Breast epithelium (tissue), 3 donors: ENCODE measurements at regions not wholly inside any gene's neighbourhood (a gene's known extent, or its start where the extent isn't known, plus 50 kb on each side); places are given as distances from the start of the nearest gene placed in this dataset.

Source experiments
- POLR2A ChIP-seq: fragments of 450-650 bp; IDR thresholded peaks from one replicate; pipeline ENCODE4 v1.6.1; 2016; ENCODE audit warnings: antibody characterized with exemption, mild to moderate bottlenecking, moderate library complexity
- POLR2AphosphoS5 ChIP-seq, 3 donors: sonication (generic); formaldehyde crosslinking; IDR thresholded peaks; one replicate each; pipeline ENCODE4 v1.6.1; 2017; ENCODE audit warnings: antibody characterized with exemption in 3 of 3
- TF ChIP-seq, protein P1 (sequence below), 3 donors: fragments of 450-650 bp; IDR thresholded peaks; one replicate each; pipeline ENCODE4 v1.5.1; 2016 to 2017; ENCODE audit warnings: antibody characterized with exemption in 3 of 3, mild to moderate bottlenecking in 3 of 3, moderate library complexity in 3 of 3

DNA sequence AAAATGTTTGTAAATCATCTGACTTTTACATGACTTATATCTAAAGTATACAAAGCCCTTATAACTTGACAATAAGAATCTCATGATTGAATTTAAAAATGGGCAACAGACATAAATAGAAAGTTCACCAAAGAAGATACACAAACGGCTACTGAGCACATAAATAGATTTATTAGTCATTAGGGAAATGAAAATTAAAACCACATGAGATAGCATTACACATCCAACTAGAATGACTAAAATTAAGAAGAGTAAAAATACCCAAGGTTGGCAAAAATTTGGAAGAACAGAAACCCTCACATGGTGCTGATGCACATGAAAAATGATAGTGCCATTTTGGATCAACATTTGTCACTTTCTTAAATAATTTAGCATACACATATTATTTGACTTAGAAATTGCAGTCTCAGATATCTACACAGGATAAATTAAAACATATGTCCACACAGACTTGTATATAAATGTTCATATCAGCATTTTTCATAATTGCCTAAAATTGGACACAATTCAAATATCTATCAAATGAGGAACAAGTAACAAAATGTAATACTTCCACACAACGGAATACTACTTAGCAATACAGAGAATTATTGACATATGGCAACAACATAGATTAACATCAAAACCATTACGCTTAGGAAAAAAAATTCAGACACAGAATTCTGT, 359.1 kb upstream of the DAB2 start:
- TF ChIP-seq, protein P1, sequence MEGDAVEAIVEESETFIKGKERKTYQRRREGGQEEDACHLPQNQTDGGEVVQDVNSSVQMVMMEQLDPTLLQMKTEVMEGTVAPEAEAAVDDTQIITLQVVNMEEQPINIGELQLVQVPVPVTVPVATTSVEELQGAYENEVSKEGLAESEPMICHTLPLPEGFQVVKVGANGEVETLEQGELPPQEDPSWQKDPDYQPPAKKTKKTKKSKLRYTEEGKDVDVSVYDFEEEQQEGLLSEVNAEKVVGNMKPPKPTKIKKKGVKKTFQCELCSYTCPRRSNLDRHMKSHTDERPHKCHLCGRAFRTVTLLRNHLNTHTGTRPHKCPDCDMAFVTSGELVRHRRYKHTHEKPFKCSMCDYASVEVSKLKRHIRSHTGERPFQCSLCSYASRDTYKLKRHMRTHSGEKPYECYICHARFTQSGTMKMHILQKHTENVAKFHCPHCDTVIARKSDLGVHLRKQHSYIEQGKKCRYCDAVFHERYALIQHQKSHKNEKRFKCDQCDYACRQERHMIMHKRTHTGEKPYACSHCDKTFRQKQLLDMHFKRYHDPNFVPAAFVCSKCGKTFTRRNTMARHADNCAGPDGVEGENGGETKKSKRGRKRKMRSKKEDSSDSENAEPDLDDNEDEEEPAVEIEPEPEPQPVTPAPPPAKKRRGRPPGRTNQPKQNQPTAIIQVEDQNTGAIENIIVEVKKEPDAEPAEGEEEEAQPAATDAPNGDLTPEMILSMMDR (IDR thresholded peaks at IDR 0.05): no peak
- no peak for TF ChIP-seq POLR2A
- TF ChIP-seq POLR2AphosphoS5 (IDR thresholded peaks at IDR 0.05): no peak
